DMS53 treated with DMSO at 0.1 percent for 48 hours (cell line): ENCODE measurements at regions not wholly inside any gene's neighbourhood (a gene's known extent, or its start where the extent isn't known, plus 50 kb on each side); places are given as distances from the start of the nearest gene placed in this dataset.

Source experiments
- DNase-seq: peaks from one replicate; lab custom pipeline; 2025; ENCODE audit not compliant: unreplicated experiment; lab: John Stamatoyannopoulos, UW

- no peak for DNase-seq
Measured at GRCh38 chr12:112559784-112560183, 141.0 kb downstream of the PTPN11 start.

GRCh38 chr12:112564160-112564784 lies 145.5 kb downstream of the PTPN11 start:
- DNase-seq = no peak

GRCh38 chr12:112568641-112569040 lies 149.9 kb downstream of the PTPN11 start:
- DNase-seq = no peak

GRCh38 chr12:112570096-112570495 lies 151.3 kb downstream of the PTPN11 start:
- no peak for DNase-seq

- no peak for DNase-seq
Measured at GRCh38 chr12:112573141-112573540, 154.4 kb downstream of the PTPN11 start.

- no peak for DNase-seq
Measured at GRCh38 chr12:112574896-112575558, 156.3 kb downstream of the PTPN11 start.

GRCh38 chr12:112575559-112576067 lies 156.9 kb downstream of the PTPN11 start:
- DNase-seq = no peak

GRCh38 chr12:112577473-112578329 lies 159.0 kb downstream of the PTPN11 start:
- no peak for DNase-seq

GRCh38 chr12:112584266-112584722 lies 165.5 kb downstream of the PTPN11 start:
- DNase-seq = no peak

GRCh38 chr12:112586148-112586783 lies 167.5 kb downstream of the PTPN11 start:
- DNase-seq = peak; percentile 16

GRCh38 chr12:112589275-112589674 lies 170.5 kb downstream of the PTPN11 start:
- no peak for DNase-seq

GRCh38 chr12:112590281-112590680 lies 171.5 kb downstream of the PTPN11 start:
- no peak for DNase-seq

GRCh38 chr12:112591488-112591887 lies 172.7 kb downstream of the PTPN11 start:
- no peak for DNase-seq

GRCh38 chr12:112595410-112595809 lies 176.7 kb downstream of the PTPN11 start:
- no peak for DNase-seq

- no peak for DNase-seq
Measured at GRCh38 chr12:112597986-112598385, 179.2 kb downstream of the PTPN11 start.

- no peak for DNase-seq
Measured at GRCh38 chr12:112598626-112599025, 179.9 kb downstream of the PTPN11 start.

- no peak for DNase-seq
Measured at GRCh38 chr12:112599871-112600270, 181.1 kb downstream of the PTPN11 start.

- DNase-seq = no peak
Measured at GRCh38 chr12:112602150-112602549, 183.4 kb downstream of the PTPN11 start.

GRCh38 chr12:112606611-112607365 lies 184.8 kb upstream of the RPH3A start:
- no peak for DNase-seq

- DNase-seq = no peak
Measured at GRCh38 chr12:112607427-112607826, 184.1 kb upstream of the RPH3A start.
